Upper lobe of left lung (tissue), 6 donors: ENCODE measurements at regions not wholly inside any gene's neighbourhood (a gene's known extent, or its start where the extent isn't known, plus 50 kb on each side); places are given as distances from the start of the nearest gene placed in this dataset.
"Not testable (repeated sequence)": the region's sequence is repeated elsewhere in the genome, so short reads cannot be mapped to it uniquely, and the experiment has no call there.

ENCODE experiments used
- ATAC-seq, 2 donors: fragments of 200-7000 bp; cut with Tn5 transposase; one replicate each; pipeline ENCODE4 v1.9.1; 2022; ENCODE audit warnings: mild to moderate bottlenecking in 2 of 2, moderate library complexity in 2 of 2; ENCODE audit not compliant: low FRiP score in 2 of 2
- DNase-seq, 2 donors: peaks; one replicate each; pipeline ENCODE4 v3.0.0-alpha.2; 2019 to 2020
- H3K27ac ChIP-seq, 4 donors: fragments of 200-600 bp; sonication (generic); one replicate each; pipeline ENCODE4 v1.5.1; 2016 to 2019
- H3K27me3 ChIP-seq, 4 donors: fragments of 200-600 bp; sonication (generic); one replicate each; pipeline ENCODE4 v1.5.1; 2017 to 2019
- H3K36me3 ChIP-seq, 4 donors: fragments of 200-600 bp; sonication (generic); one replicate each; pipeline ENCODE4 v1.5.1; 2016 to 2019
- H3K4me1 ChIP-seq, 4 donors: fragments of 200-600 bp; sonication (generic); one replicate each; pipeline ENCODE4 v1.5.1; 2018 to 2019
- H3K4me3 ChIP-seq, 4 donors: fragments of 200-600 bp; sonication (generic); one replicate each; pipeline ENCODE4 v1.5.1; 2017 to 2019; ENCODE audit warnings: mild to moderate bottlenecking in 2 of 4, moderate library complexity in 1 of 4
- H3K9me3 ChIP-seq, 4 donors: fragments of 200-600 bp; sonication (generic); one replicate each; pipeline ENCODE4 v1.5.1; 2018 to 2019
- CTCF ChIP-seq, 6 experiments: fragments of 450-650 bp in 4 of 6; fragments of 200-600 bp in 2 of 6; sonication (generic) in 2 of 6; IDR thresholded peaks; one replicate each; pipeline ENCODE4 v1.5.1; 2016 to 2019; ENCODE audit warnings: antibody characterized with exemption in 6 of 6
- EP300 ChIP-seq, 4 donors: sonication (generic); formaldehyde crosslinking; IDR thresholded peaks; one replicate each; pipeline ENCODE4 v1.5.1; 2017; ENCODE audit warnings: antibody characterized with exemption in 4 of 4, control low read depth in 2 of 4
- POLR2A ChIP-seq, 4 donors: fragments of 450-650 bp; IDR thresholded peaks; one replicate each; pipeline ENCODE4 v1.5.1; 2016 to 2017; ENCODE audit warnings: antibody characterized with exemption in 4 of 4, mild to moderate bottlenecking in 2 of 4
- POLR2AphosphoS5 ChIP-seq, 2 donors: sonication (generic); formaldehyde crosslinking; IDR thresholded peaks; one replicate each; pipeline ENCODE4 v1.5.1; 2017; ENCODE audit warnings: antibody characterized with exemption in 2 of 2
- WGBS, 2 donors: methylation state at CpG; one replicate each; pipeline ENCODE4 v1.1.5; 2017 to 2018; 5-methylcytosine and 5-hydroxymethylcytosine counted together
- donor health status: DM: no; HTN: no; CAD: no; lungs with moderate emphysema.
- donor health status: DM: no; HTN: yes; CAD: no; lungs with severe emphysema.

GRCh38 chrX:63526863-63527262 is 175.7 kb upstream of the SPIN4 start:
- ATAC-seq (no peak), DNase-seq (no peak)
- WGBS, 2 donors, result 71 to 91% methylated on average over 1 of the region's 1 CpG
- Histone ChIP-seq H3K4me1 (no peaks in the 10 kb centered on the region), H3K9me3 (peaks cover 0 to 4% (median 0%) of the 10 kb centered on the region in 4 donors), H3K36me3 (no peaks in the 10 kb centered on the region), H3K27ac (no peak overlapping the region), H3K27me3 (no peaks in the 10 kb centered on the region), H3K4me3 (no peak overlapping the region)
- TF ChIP-seq CTCF (IDR thresholded peaks at IDR 0.05), result no peak
- no peak for TF ChIP-seq EP300 (IDR thresholded peaks at IDR 0.05)
- no peak for TF ChIP-seq POLR2AphosphoS5 (IDR thresholded peaks at IDR 0.05)
- TF ChIP-seq POLR2A (IDR thresholded peaks at IDR 0.05), result no peak

DNA sequence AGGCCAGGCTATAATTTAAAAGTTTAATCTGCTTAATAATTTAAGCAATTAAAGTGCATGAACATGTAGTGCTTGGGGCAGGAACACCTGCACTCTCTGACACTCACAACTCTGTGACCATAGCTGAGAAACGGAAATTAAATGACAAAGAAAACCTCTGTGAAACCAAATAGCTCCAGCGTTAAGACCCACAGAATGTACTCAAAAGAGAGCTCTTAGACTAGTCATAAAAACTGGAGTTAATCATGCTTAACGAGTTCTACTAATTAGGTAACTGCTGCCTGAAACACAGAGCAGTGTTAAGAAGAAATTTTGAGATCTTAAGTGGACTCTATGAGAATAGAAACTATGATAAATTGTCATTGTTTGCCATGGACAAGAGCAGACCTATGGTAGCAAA is 174.4 kb upstream of the SPIN4 start:
- ATAC-seq (no peak), DNase-seq (no peak)
- 56 to 80% methylated on average over 3 of the region's 3 CpGs for whole genome bisulfite sequencing, 2 donors
- no peaks in the 10 kb centered on the region for H3K4me1 ChIP-seq
- H3K27me3 ChIP-seq, result no peaks in the 10 kb centered on the region
- no peak overlapping the region for H3K27ac ChIP-seq
- TF ChIP-seq EP300 (IDR thresholded peaks at IDR 0.05) (no peak), CTCF (IDR thresholded peaks at IDR 0.05) (no peak), POLR2A (IDR thresholded peaks at IDR 0.05) (no peak), POLR2AphosphoS5 (IDR thresholded peaks at IDR 0.05) (no peak)
- peaks cover 0 to 4% (median 0%) of the 10 kb centered on the region in 4 donors for H3K9me3 ChIP-seq
- H3K36me3 ChIP-seq, result no peaks in the 10 kb centered on the region
- H3K4me3 ChIP-seq, result no peak overlapping the region

- 80 to 90% methylated on average over 7 to 11 of the region's 11 CpGs for WGBS, 2 donors
- H3K36me3 ChIP-seq, H3K27ac ChIP-seq, ATAC-seq, H3K4me1 ChIP-seq, H3K9me3 ChIP-seq, H3K4me3 ChIP-seq, H3K27me3 ChIP-seq: not testable (repeated sequence)
- peak in 1 of 2 donors; percentile 10 for DNase-seq
Observed at GRCh38 chrX:63519368-63519767, 168.2 kb upstream of the SPIN4 start.

GRCh38 chrX:63514569-63515080 is 163.5 kb upstream of the SPIN4 start:
- Histone ChIP-seq H3K9me3 (no peaks in the 10 kb centered on the region), H3K27me3 (no peaks in the 10 kb centered on the region), H3K36me3 (no peaks in the 10 kb centered on the region), H3K4me1 (no peaks in the 10 kb centered on the region), H3K4me3 (no peak overlapping the region), H3K27ac (no peak overlapping the region)
- no peak for DNase-seq
- peak in 1 of 2 donors; percentile 48 for ATAC-seq
- no peak for TF ChIP-seq EP300 (IDR thresholded peaks at IDR 0.05)
- TF ChIP-seq POLR2A (IDR thresholded peaks at IDR 0.05), result no peak

GRCh38 chrX:63513825-63514568 is 162.9 kb upstream of the SPIN4 start:
- no peak overlapping the region for H3K4me3 ChIP-seq
- DNase-seq (no peak), ATAC-seq (peak in 1 of 2 donors; percentile 81)
- no peak overlapping the region for H3K27ac ChIP-seq
- WGBS, 2 donors, result 63 to 79% methylated on average over 5 of the region's 5 CpGs
- TF ChIP-seq EP300 (IDR thresholded peaks at IDR 0.05) (no peak), POLR2AphosphoS5 (IDR thresholded peaks at IDR 0.05) (no peak), CTCF (IDR thresholded peaks at IDR 0.05) (no peak), POLR2A (IDR thresholded peaks at IDR 0.05) (no peak)
- no peaks in the 10 kb centered on the region for H3K4me1 ChIP-seq
- H3K27me3 ChIP-seq, result no peaks in the 10 kb centered on the region
- H3K36me3 ChIP-seq, result no peaks in the 10 kb centered on the region
- H3K9me3 ChIP-seq, result no peaks in the 10 kb centered on the region

GRCh38 chrX:63511361-63511760 is 160.2 kb upstream of the SPIN4 start:
- H3K27ac ChIP-seq, result no peak overlapping the region
- TF ChIP-seq POLR2A (IDR thresholded peaks at IDR 0.05) (no peak), POLR2AphosphoS5 (IDR thresholded peaks at IDR 0.05) (no peak)
- H3K36me3 ChIP-seq, result no peaks in the 10 kb centered on the region
- H3K9me3 ChIP-seq, result no peaks in the 10 kb centered on the region
- no peaks in the 10 kb centered on the region for H3K27me3 ChIP-seq
- H3K4me3 ChIP-seq, result no peak overlapping the region
- H3K4me1 ChIP-seq, result no peaks in the 10 kb centered on the region
- ATAC-seq, result no peak
- DNase-seq, result no peak
- 90 to 100% methylated on average over 3 of the region's 3 CpGs for WGBS, 2 donors
